Naive thymus-derived CD8-positive, alpha-beta T cell (primary cell): ENCODE measurements at regions not wholly inside any gene's neighbourhood (a gene's known extent, or its start where the extent isn't known, plus 50 kb on each side); places are given as distances from the start of the nearest gene placed in this dataset.
"Not testable (repeated sequence)": the region's sequence is repeated elsewhere in the genome, so short reads cannot be mapped to it uniquely, and the experiment has no call there.

Experiments
- ATAC-seq, 2 donors: fragments of 150-1000 bp; cut with Tn5 transposase in 1 of 2; sonication (Bioruptor Pico), chemical (Tn5 transposase) in 1 of 2; 1 replicate in 1 of 2; 2 replicates in 1 of 2; pipeline ENCODE4 v1.10.0; 2021; ENCODE audit warnings: mild to moderate bottlenecking in 2 of 2, moderate library complexity in 2 of 2
- POLR2A ChIA-PET: fragments of 350-600 bp; sonication (Branson Sonifier 250); formaldehyde crosslinking; loops from one replicate; lab custom pipeline; 2021; ENCODE audit warnings: antibody characterized with exemption; lab: Charles Lee
- DNase-seq, 10 donors: peaks; one replicate each; pipeline versions ENCODE4 v3.0.0 to v3.0.0-alpha.2; 2020 to 2022
- H3K27ac Mint-ChIP-seq, 10 donors: one replicate each; pipeline ENCODE4 v1.8.0; 2020 to 2022; ENCODE audit warnings: mild to moderate bottlenecking in 10 of 10, mixed read lengths in 10 of 10, moderate library complexity in 4 of 10, inconsistent platforms in 1 of 10
- H3K27me3 Mint-ChIP-seq, 5 donors: one replicate each; pipeline ENCODE4 v1.8.0; 2021 to 2022; ENCODE audit warnings: mixed read lengths in 5 of 5
- H3K36me3 Mint-ChIP-seq, 3 donors: one replicate each; pipeline ENCODE4 v1.8.0; 2020 to 2022; ENCODE audit warnings: mixed read lengths in 3 of 3, mild to moderate bottlenecking in 2 of 3, inconsistent platforms in 1 of 3
- H3K4me1 Mint-ChIP-seq, 4 donors: one replicate each; pipeline ENCODE4 v1.8.0; 2021 to 2022; ENCODE audit warnings: mixed read lengths in 4 of 4
- H3K4me3 Mint-ChIP-seq, 10 donors: one replicate each; pipeline ENCODE4 v1.8.0; 2020 to 2022; ENCODE audit warnings: mild to moderate bottlenecking in 10 of 10, mixed read lengths in 10 of 10, moderate library complexity in 6 of 10, inconsistent platforms in 1 of 10
- H3K9me3 Mint-ChIP-seq, 9 donors: one replicate each; pipeline ENCODE4 v1.8.0; 2020 to 2022; ENCODE audit warnings: mixed read lengths in 9 of 9, mild to moderate bottlenecking in 3 of 9, inconsistent platforms in 1 of 9, moderate library complexity in 1 of 9

GRCh38 chr4:3374011-3374645, 67.6 kb upstream of the HGFAC start:
- ATAC-seq = no peak
- peak overlapping the region in 1 of 10 donors; percentile 62 for H3K4me3 Mint-ChIP-seq

GRCh38 chr4:3374667-3375066, 67.1 kb upstream of the HGFAC start:
- peaks cover 0 to 5% (median 2%) of the 10 kb centered on the region in 3 donors for H3K36me3 Mint-ChIP-seq

More at GRCh38 chr4:3374011-3374645, 67.6 kb upstream of the HGFAC start:
- POLR2A ChIA-PET = no interaction called here
- DNase-seq = no peak
- Mint-ChIP-seq H3K9me3 (peaks cover 0 to 8% (median 0%) of the 10 kb centered on the region in 9 donors), H3K27ac (peak overlapping the region in 1 of 10 donors; percentile 65), H3K4me1 (peaks cover 8 to 51% (median 31%) of the 10 kb centered on the region in 4 donors), H3K27me3 (peaks cover 6 to 23% (median 12%) of the 10 kb centered on the region in 5 donors), H3K36me3 (peaks cover 0 to 3% (median 0%) of the 10 kb centered on the region in 3 donors)

DNA sequence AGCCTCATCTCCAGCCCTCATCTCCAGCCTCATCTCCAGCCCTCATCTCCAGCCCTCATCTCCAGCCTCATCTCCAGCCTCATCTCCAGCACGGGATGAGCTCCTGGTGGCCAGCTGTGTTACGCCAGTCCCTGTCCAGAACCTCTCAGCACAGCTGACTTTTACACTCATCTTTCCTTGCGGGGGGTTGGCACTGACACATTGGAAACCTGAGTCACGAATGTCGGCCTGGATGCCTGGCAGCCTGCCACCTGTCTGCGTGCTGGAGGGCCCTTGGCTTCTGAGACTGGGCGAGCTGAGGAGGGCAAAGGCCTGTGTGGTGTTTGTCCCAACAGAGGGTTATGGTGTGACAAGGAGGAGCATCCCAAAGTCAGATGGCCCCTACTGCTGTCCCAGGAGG, 66.1 kb upstream of the HGFAC start:
- peaks cover 0 to 10% (median 8%) of the 10 kb centered on the region in 3 donors for H3K36me3 Mint-ChIP-seq
- H3K27ac Mint-ChIP-seq = peak overlapping the region in 2 of 10 donors; percentile 24 to 56
- H3K9me3 Mint-ChIP-seq = peaks cover 0 to 23% (median 6%) of the 10 kb centered on the region in 9 donors
- POLR2A ChIA-PET = no interaction called here
- ATAC-seq (no peak), DNase-seq (no peak)
- peaks cover 0 to 37% (median 17%) of the 10 kb centered on the region in 4 donors for H3K4me1 Mint-ChIP-seq
- no peak overlapping the region for H3K4me3 Mint-ChIP-seq
- H3K27me3 Mint-ChIP-seq = peaks cover 3 to 15% (median 5%) of the 10 kb centered on the region in 5 donors

More at GRCh38 chr4:3374667-3375066, 67.1 kb upstream of the HGFAC start:
- peaks cover 0 to 13% (median 2%) of the 10 kb centered on the region in 9 donors for H3K9me3 Mint-ChIP-seq
- DNase-seq = no peak
- peaks cover 6 to 19% (median 10%) of the 10 kb centered on the region in 5 donors for H3K27me3 Mint-ChIP-seq
- POLR2A ChIA-PET = no interaction called here
- no peak overlapping the region for H3K27ac Mint-ChIP-seq
- ATAC-seq = no peak
- H3K4me3 Mint-ChIP-seq = peak overlapping the region in 1 of 10 donors; percentile 62
- H3K4me1 Mint-ChIP-seq = peaks cover 6 to 46% (median 25%) of the 10 kb centered on the region in 4 donors

- ATAC-seq = no peak
- Mint-ChIP-seq H3K27me3 (peaks cover 0 to 15% (median 3%) of the 10 kb centered on the region in 5 donors), H3K27ac (no peak overlapping the region), H3K4me3 (no peak overlapping the region), H3K9me3 (peaks cover 0 to 29% (median 11%) of the 10 kb centered on the region in 9 donors), H3K4me1 (peaks cover 0 to 33% (median 15%) of the 10 kb centered on the region in 4 donors), H3K36me3 (peaks cover 4 to 16% (median 14%) of the 10 kb centered on the region in 3 donors)
- POLR2A ChIA-PET = no interaction called here
- DNase-seq = no peak
Measured at GRCh38 chr4:3376266-3376665, 65.5 kb upstream of the HGFAC start.

GRCh38 chr4:3377557-3377956, 64.2 kb upstream of the HGFAC start:
- Mint-ChIP-seq H3K9me3 (peaks cover 0 to 36% (median 15%) of the 10 kb centered on the region in 9 donors), H3K4me1 (peaks cover 0 to 20% (median 11%) of the 10 kb centered on the region in 4 donors), H3K27ac (no peak overlapping the region), H3K4me3 (no peak overlapping the region), H3K27me3 (peaks cover 0 to 15% (median 0%) of the 10 kb centered on the region in 5 donors), H3K36me3 (peaks cover 4 to 21% (median 17%) of the 10 kb centered on the region in 3 donors)
- ATAC-seq (no peak), DNase-seq (no peak)
- POLR2A ChIA-PET = no interaction called here

- H3K27ac Mint-ChIP-seq, DNase-seq, POLR2A ChIA-PET, H3K27me3 Mint-ChIP-seq, H3K4me3 Mint-ChIP-seq, ATAC-seq, H3K4me1 Mint-ChIP-seq: not testable (repeated sequence)
- Mint-ChIP-seq H3K9me3 (peaks cover 0 to 39% (median 15%) of the 10 kb centered on the region in 9 donors), H3K36me3 (peaks cover 5 to 24% (median 17%) of the 10 kb centered on the region in 3 donors)
Measured at GRCh38 chr4:3380336-3380735, 61.4 kb upstream of the HGFAC start.

- POLR2A ChIA-PET, H3K27me3 Mint-ChIP-seq: not testable (repeated sequence)
Measured at GRCh38 chr4:3381208-3381607, 60.6 kb upstream of the HGFAC start.

GRCh38 chr4:3382251-3382650, 59.5 kb upstream of the HGFAC start:
- Mint-ChIP-seq H3K4me3 (no peak overlapping the region), H3K27me3 (peaks cover 0 to 10% (median 0%) of the 10 kb centered on the region in 5 donors), H3K27ac (peak overlapping the region in 1 of 10 donors; percentile 11), H3K4me1 (peaks cover 6 to 18% (median 10%) of the 10 kb centered on the region in 4 donors), H3K36me3 (peaks cover 6 to 24% (median 17%) of the 10 kb centered on the region in 3 donors), H3K9me3 (peaks cover 0 to 39% (median 15%) of the 10 kb centered on the region in 9 donors)
- DNase-seq (no peak), ATAC-seq (no peak)
- POLR2A ChIA-PET = no interaction called here

More at GRCh38 chr4:3381208-3381607, 60.6 kb upstream of the HGFAC start:
- H3K4me3 Mint-ChIP-seq, ATAC-seq, DNase-seq, H3K27ac Mint-ChIP-seq: not testable (repeated sequence)
- H3K9me3 Mint-ChIP-seq = peaks cover 0 to 39% (median 15%) of the 10 kb centered on the region in 9 donors
- H3K4me1 Mint-ChIP-seq = peaks cover 6 to 15% (median 10%) of the 10 kb centered on the region in 4 donors
- H3K36me3 Mint-ChIP-seq = peaks cover 6 to 24% (median 17%) of the 10 kb centered on the region in 3 donors

- peaks cover 6 to 24% (median 14%) of the 10 kb centered on the region in 3 donors for H3K36me3 Mint-ChIP-seq
- POLR2A ChIA-PET = no interaction called here
- no peak for DNase-seq
- peaks cover 2 to 23% (median 6%) of the 10 kb centered on the region in 5 donors for H3K27me3 Mint-ChIP-seq
- no peak overlapping the region for H3K27ac Mint-ChIP-seq
- no peak for ATAC-seq
- H3K4me1 Mint-ChIP-seq = peaks cover 6 to 36% (median 15%) of the 10 kb centered on the region in 4 donors
- peaks cover 0 to 29% (median 10%) of the 10 kb centered on the region in 9 donors for H3K9me3 Mint-ChIP-seq
- H3K4me3 Mint-ChIP-seq = peak overlapping the region in 1 of 10 donors; percentile 11
Measured at GRCh38 chr4:3384391-3384770, 57.4 kb upstream of the HGFAC start.

- no peak for ATAC-seq
- peaks cover 0 to 22% (median 10%) of the 10 kb centered on the region in 9 donors for H3K9me3 Mint-ChIP-seq
- H3K4me3 Mint-ChIP-seq = peak overlapping the region in 4 of 10 donors; percentile 30 to 58 (median 41)
Measured at GRCh38 chr4:3384771-3385710, 56.7 kb upstream of the HGFAC start.

DNA sequence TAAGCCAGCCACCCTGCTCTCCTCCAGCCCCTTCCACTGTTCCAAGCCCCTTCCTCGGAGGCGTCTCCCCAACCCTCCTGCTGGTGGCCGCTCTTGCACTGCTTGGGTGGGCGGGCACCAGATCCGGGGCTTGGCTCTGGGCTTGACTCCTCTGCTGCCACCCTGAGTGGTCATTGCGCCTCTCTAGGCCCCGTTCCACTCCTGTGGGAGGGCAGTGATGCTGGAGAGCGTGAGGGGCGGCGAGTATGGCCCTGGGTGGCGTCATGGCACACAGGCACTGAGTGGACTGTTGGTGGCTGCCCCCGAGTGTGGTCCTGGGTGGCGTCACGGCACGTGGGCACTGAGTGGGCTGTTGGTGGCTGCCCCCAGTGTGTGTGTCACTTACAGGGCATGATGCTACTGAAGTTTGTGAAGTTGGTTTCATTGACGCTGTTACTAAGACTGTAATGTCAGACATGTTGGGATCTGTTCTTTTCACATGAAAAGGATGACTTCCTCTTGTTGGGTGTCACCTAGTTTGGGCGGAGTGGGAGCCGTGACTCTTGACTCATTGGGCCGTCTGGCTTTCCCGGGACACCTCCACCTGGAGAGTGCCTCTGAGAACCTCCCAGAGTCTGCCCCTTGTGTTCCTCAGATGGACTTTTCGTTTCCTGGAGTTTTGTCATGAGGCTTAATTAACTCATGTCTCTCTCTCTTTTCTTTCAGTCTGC, 55.9 kb upstream of the HGFAC start:
- Mint-ChIP-seq H3K36me3 (peaks cover 4 to 14% (median 5%) of the 10 kb centered on the region in 3 donors), H3K4me1 (peaks cover 6 to 43% (median 15%) of the 10 kb centered on the region in 4 donors), H3K9me3 (peaks cover 0 to 14% (median 7%) of the 10 kb centered on the region in 9 donors), H3K4me3 (peak overlapping the region in 3 of 10 donors; percentile 30 to 58 (median 44)), H3K27me3 (peaks cover 2 to 33% (median 17%) of the 10 kb centered on the region in 5 donors), H3K27ac (peak overlapping the region in 3 of 10 donors; percentile 17 to 63 (median 19))
- POLR2A ChIA-PET = no interaction called here
- ATAC-seq (no peak), DNase-seq (no peak)

More at GRCh38 chr4:3384771-3385710, 56.7 kb upstream of the HGFAC start:
- Mint-ChIP-seq H3K27me3 (peaks cover 2 to 27% (median 13%) of the 10 kb centered on the region in 5 donors), H3K4me1 (peaks cover 6 to 41% (median 15%) of the 10 kb centered on the region in 4 donors), H3K27ac (peak overlapping the region in 2 of 10 donors; percentile 19 to 63), H3K36me3 (peaks cover 6 to 19% (median 8%) of the 10 kb centered on the region in 3 donors)
- DNase-seq = no peak
- POLR2A ChIA-PET = no interaction called here
